ENCODE measurements at regions not wholly inside any gene's neighbourhood (a gene's known extent, or its start where the extent isn't known, plus 50 kb on each side); places are given as distances from the start of the nearest gene placed in this dataset.

DNA sequence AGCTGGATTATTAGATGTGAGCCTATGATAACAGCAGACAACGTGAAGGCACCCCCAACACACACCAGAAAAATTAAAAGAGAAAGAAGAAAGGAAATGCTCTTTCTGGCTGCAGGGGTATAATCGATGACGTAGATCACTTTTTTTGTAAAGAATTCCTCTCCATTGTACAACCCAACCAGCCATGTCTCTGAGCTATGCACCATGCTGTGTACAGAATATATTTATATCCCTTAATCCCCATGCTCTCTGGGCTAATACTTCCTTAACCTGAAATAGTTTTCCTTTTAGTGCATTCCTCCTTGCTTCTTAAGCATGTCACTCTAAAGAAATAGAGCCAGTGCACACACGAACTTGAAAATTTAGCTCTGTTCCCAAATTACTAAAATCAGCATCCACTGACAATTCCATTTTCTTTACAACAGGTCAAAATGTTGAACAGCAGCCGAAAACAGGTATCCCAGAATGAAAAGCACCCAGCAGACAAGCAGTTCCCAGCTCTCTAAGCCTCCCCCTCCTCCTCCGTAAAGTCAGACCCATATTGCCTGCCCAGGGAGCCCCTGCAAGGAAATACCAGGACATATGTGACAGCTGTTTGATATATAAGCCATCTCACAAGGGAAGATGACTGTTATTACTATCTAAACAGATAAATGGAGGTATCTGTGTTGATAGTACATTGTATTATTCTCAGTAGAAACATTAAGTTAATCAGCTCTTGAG is 247.4 kb upstream of the RAB6C start:
- Histone ChIP-seq H3K27ac (ENCODE audit: low read depth in 2 of 2, low read length in 1 of 2) (no peak overlapping the region), H3K36me3 (ENCODE audit: control insufficient read depth in 2 of 2, insufficient read depth in 2 of 2, low read length in 1 of 2) (no peaks in the 10 kb centered on the region), H3K4me1 (ENCODE audit: control insufficient read depth in 2 of 2, insufficient read depth in 2 of 2, low read length in 1 of 2) (peaks cover 0 to 2% of the 10 kb centered on the region in 2 donors), H3K4me3 (ENCODE audit: low read depth in 1 of 2, low read length in 2 of 2) (no peak overlapping the region), H3K27me3 (ENCODE audit: control insufficient read depth in 1 of 2, insufficient read depth in 2 of 2, low read length in 2 of 2) (no peaks in the 10 kb centered on the region), H3K9me3 (ENCODE audit: control insufficient read depth in 2 of 2, insufficient read depth in 1 of 2, low read depth in 1 of 2, low read length in 1 of 2) (peaks cover 0 to 2% of the 10 kb centered on the region in 2 donors)
- WGBS, 2 donors: 60% methylated on average over 6 of the region's 6 CpGs

GRCh38 chr2:129732630-129733026 is 246.8 kb upstream of the RAB6C start:
- H3K27me3 ChIP-seq (ENCODE audit: control insufficient read depth in 1 of 2, insufficient read depth in 2 of 2, low read length in 2 of 2): no peaks in the 10 kb centered on the region
- peaks cover 0 to 2% of the 10 kb centered on the region in 2 donors for H3K9me3 ChIP-seq (ENCODE audit: control insufficient read depth in 2 of 2, insufficient read depth in 1 of 2, low read depth in 1 of 2, low read length in 1 of 2)
- no peaks in the 10 kb centered on the region for H3K36me3 ChIP-seq (ENCODE audit: control insufficient read depth in 2 of 2, insufficient read depth in 2 of 2, low read length in 1 of 2)
- H3K4me1 ChIP-seq (ENCODE audit: control insufficient read depth in 2 of 2, insufficient read depth in 2 of 2, low read length in 1 of 2): no peaks in the 10 kb centered on the region
- 79 to 86% methylated on average over 7 of the region's 7 CpGs for WGBS, 2 donors
- H3K27ac ChIP-seq (ENCODE audit: low read depth in 2 of 2, low read length in 1 of 2): no peak overlapping the region
- no peak overlapping the region for H3K4me3 ChIP-seq (ENCODE audit: low read depth in 1 of 2, low read length in 2 of 2)

DNA sequence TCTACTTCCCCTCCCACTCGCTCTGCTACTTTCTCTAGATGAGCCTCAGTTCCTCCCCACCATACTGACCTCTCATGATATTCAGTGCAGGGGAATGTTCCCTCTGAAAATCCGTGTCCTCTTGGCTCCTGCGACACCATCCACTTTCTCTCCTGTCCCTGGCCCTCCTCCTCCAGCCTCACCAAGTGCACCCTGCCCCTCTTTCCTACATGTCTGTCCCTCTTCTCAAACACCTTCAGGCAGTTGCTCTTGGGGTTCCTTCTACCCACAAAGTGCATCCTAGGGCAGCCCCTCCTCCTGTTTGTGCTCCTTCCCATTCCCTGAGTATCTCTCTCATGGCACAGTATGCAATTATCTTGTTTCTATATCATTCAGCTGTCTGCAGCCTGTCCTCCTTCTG is 246.4 kb upstream of the RAB6C start:
- Histone ChIP-seq H3K27me3 (ENCODE audit: control insufficient read depth in 1 of 2, insufficient read depth in 2 of 2, low read length in 2 of 2) (no peaks in the 10 kb centered on the region), H3K9me3 (ENCODE audit: control insufficient read depth in 2 of 2, insufficient read depth in 1 of 2, low read depth in 1 of 2, low read length in 1 of 2) (peaks cover 0 to 2% of the 10 kb centered on the region in 2 donors), H3K27ac (ENCODE audit: low read depth in 2 of 2, low read length in 1 of 2) (no peak overlapping the region), H3K4me1 (ENCODE audit: control insufficient read depth in 2 of 2, insufficient read depth in 2 of 2, low read length in 1 of 2) (no peaks in the 10 kb centered on the region), H3K36me3 (ENCODE audit: control insufficient read depth in 2 of 2, insufficient read depth in 2 of 2, low read length in 1 of 2) (no peaks in the 10 kb centered on the region), H3K4me3 (ENCODE audit: low read depth in 1 of 2, low read length in 2 of 2) (no peak overlapping the region)
- 79 to 80% methylated on average over 3 of the region's 3 CpGs for WGBS, 2 donors

- Histone ChIP-seq H3K36me3 (ENCODE audit: control insufficient read depth in 2 of 2, insufficient read depth in 2 of 2, low read length in 1 of 2) (no peaks in the 10 kb centered on the region), H3K9me3 (ENCODE audit: control insufficient read depth in 2 of 2, insufficient read depth in 1 of 2, low read depth in 1 of 2, low read length in 1 of 2) (peaks cover 0 to 2% of the 10 kb centered on the region in 2 donors), H3K4me1 (ENCODE audit: control insufficient read depth in 2 of 2, insufficient read depth in 2 of 2, low read length in 1 of 2) (no peaks in the 10 kb centered on the region), H3K4me3 (ENCODE audit: low read depth in 1 of 2, low read length in 2 of 2) (no peak overlapping the region), H3K27ac (ENCODE audit: low read depth in 2 of 2, low read length in 1 of 2) (no peak overlapping the region), H3K27me3 (ENCODE audit: control insufficient read depth in 1 of 2, insufficient read depth in 2 of 2, low read length in 2 of 2) (no peaks in the 10 kb centered on the region)
- 71 to 76% methylated on average over 2 of the region's 2 CpGs for WGBS, 2 donors
Measured at GRCh38 chr2:129733579-129733978, 245.9 kb upstream of the RAB6C start.

DNA sequence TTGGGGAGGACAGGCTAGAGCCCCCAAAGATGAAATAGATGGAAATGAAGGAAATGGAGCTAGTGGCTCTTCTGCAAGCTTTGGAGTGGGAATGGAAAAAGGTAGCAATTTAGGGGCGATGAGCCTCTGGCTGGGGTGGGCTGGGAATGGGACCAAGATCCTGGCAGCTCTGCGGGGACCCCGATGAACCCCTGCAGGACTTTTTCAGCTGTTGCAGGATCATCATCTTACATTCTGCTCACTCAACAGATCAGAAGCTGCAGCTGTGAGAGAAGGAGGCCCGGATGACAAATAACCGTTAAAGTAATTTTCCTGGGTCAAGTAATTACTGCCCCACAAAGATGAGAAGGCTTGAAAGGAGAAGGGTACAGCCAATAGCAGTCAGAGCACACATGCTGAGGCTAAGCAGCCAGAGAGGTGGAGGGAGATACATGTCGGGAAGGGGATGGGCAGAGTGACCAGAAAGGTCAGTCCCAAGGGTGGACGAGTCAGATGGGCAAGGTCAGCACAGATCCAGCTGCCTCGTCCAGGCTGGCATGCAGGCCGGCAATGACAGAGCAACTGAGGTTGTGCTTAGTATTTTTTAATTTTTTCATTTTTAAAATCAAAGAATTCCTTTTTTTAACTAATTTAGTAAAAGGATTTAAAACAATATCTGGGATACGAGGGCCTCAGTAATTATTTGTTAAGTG is 245.0 kb upstream of the RAB6C start:
- Histone ChIP-seq H3K9me3 (ENCODE audit: control insufficient read depth in 2 of 2, insufficient read depth in 1 of 2, low read depth in 1 of 2, low read length in 1 of 2) (peaks cover 0 to 2% of the 10 kb centered on the region in 2 donors), H3K36me3 (ENCODE audit: control insufficient read depth in 2 of 2, insufficient read depth in 2 of 2, low read length in 1 of 2) (no peaks in the 10 kb centered on the region), H3K27ac (ENCODE audit: low read depth in 2 of 2, low read length in 1 of 2) (no peak overlapping the region), H3K27me3 (ENCODE audit: control insufficient read depth in 1 of 2, insufficient read depth in 2 of 2, low read length in 2 of 2) (no peaks in the 10 kb centered on the region), H3K4me3 (ENCODE audit: low read depth in 1 of 2, low read length in 2 of 2) (no peak overlapping the region), H3K4me1 (ENCODE audit: control insufficient read depth in 2 of 2, insufficient read depth in 2 of 2, low read length in 1 of 2) (no peaks in the 10 kb centered on the region)
- WGBS, 2 donors: 90 to 93% methylated on average over 10 of the region's 10 CpGs

- 91% methylated on average over 5 of the region's 6 CpGs for WGBS, 2 donors
- Histone ChIP-seq H3K27me3 (ENCODE audit: control insufficient read depth in 1 of 2, insufficient read depth in 2 of 2, low read length in 2 of 2) (no peaks in the 10 kb centered on the region), H3K27ac (ENCODE audit: low read depth in 2 of 2, low read length in 1 of 2) (no peak overlapping the region), H3K4me3 (ENCODE audit: low read depth in 1 of 2, low read length in 2 of 2) (no peak overlapping the region), H3K36me3 (ENCODE audit: control insufficient read depth in 2 of 2, insufficient read depth in 2 of 2, low read length in 1 of 2) (no peaks in the 10 kb centered on the region), H3K9me3 (ENCODE audit: control insufficient read depth in 2 of 2, insufficient read depth in 1 of 2, low read depth in 1 of 2, low read length in 1 of 2) (peaks cover 0 to 2% of the 10 kb centered on the region in 2 donors), H3K4me1 (ENCODE audit: control insufficient read depth in 2 of 2, insufficient read depth in 2 of 2, low read length in 1 of 2) (peaks cover 0 to 3% of the 10 kb centered on the region in 2 donors)
Measured at GRCh38 chr2:129735576-129735975, 243.9 kb upstream of the RAB6C start.

DNA sequence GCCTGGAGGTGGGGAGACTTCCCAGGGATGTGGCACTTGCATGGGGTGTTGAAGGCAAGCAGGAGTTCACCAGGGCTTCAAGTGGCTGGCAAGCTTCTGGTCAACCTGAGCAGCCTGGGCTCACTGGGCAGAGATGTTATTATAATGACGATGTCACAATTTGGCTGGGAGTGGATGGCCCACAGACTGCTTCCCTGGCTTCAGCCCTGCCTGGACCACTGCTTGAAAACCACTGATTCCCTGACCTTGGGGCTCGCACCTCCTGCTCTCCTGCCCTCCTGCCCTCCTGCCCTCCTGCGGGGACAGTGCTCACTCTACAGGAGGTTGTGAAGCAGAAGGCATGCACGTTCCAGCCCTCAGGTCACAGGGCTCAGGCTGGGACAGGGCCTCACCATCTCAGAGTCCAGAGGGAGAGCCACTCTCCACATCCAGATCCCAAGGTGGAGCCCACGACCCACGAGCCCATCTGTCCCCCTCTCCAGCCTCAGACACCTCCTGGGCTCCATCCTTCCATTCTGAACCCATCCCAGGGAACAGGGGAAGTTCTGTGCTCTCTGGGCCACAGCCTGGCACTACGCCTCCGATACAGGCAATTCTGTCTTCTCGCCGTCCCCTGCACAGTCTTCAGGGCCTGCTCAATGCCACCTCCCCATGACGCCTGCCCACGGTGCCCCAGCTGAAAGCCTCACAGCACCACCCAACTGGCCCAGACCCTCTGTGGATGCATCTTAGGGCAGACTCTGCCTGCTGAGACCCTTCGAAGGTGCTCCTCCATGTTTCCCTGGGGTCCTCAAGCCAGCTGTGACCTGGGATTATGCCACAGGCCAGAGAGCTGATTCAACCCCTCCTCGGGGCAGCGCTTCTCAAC is 241.6 kb upstream of the RAB6C start:
- Histone ChIP-seq H3K36me3 (ENCODE audit: control insufficient read depth in 2 of 2, insufficient read depth in 2 of 2, low read length in 1 of 2) (no peaks in the 10 kb centered on the region), H3K27me3 (ENCODE audit: control insufficient read depth in 1 of 2, insufficient read depth in 2 of 2, low read length in 2 of 2) (no peaks in the 10 kb centered on the region), H3K9me3 (ENCODE audit: control insufficient read depth in 2 of 2, insufficient read depth in 1 of 2, low read depth in 1 of 2, low read length in 1 of 2) (peaks cover 0 to 2% of the 10 kb centered on the region in 2 donors), H3K4me1 (ENCODE audit: control insufficient read depth in 2 of 2, insufficient read depth in 2 of 2, low read length in 1 of 2) (peaks cover 0 to 11% of the 10 kb centered on the region in 2 donors), H3K4me3 (ENCODE audit: low read depth in 1 of 2, low read length in 2 of 2) (no peak overlapping the region), H3K27ac (ENCODE audit: low read depth in 2 of 2, low read length in 1 of 2) (no peak overlapping the region)
- WGBS, 2 donors: 87 to 88% methylated on average over 15 of the region's 15 CpGs

DNA sequence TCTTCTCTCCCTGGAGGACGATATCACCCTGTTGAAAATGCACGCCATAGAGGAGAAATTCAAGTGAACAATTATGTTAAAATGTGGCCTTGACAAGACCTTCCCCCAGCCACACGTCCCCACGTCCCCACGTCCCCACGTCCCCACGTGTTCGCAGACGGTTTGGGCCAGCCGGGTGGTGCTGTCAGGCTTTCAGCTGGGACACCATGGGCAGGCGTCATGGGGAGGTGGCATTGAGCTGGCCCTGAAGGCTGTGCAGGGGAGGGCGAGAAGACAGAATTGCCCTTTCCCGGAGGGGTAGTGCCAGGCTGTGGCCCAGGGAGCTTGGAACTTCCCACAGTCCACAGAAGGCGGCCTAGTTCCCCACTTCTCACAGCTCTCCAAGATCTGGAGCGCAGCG is 240.7 kb upstream of the RAB6C start:
- peaks cover 0 to 2% of the 10 kb centered on the region in 2 donors for H3K9me3 ChIP-seq (ENCODE audit: control insufficient read depth in 2 of 2, insufficient read depth in 1 of 2, low read depth in 1 of 2, low read length in 1 of 2)
- 93 to 94% methylated on average over 16 of the region's 16 CpGs for WGBS, 2 donors
- H3K36me3 ChIP-seq (ENCODE audit: control insufficient read depth in 2 of 2, insufficient read depth in 2 of 2, low read length in 1 of 2): no peaks in the 10 kb centered on the region
- H3K4me1 ChIP-seq (ENCODE audit: control insufficient read depth in 2 of 2, insufficient read depth in 2 of 2, low read length in 1 of 2): peaks cover 0 to 11% of the 10 kb centered on the region in 2 donors
- H3K4me3 ChIP-seq (ENCODE audit: low read depth in 1 of 2, low read length in 2 of 2): no peak overlapping the region
- no peaks in the 10 kb centered on the region for H3K27me3 ChIP-seq (ENCODE audit: control insufficient read depth in 1 of 2, insufficient read depth in 2 of 2, low read length in 2 of 2)
- H3K27ac ChIP-seq (ENCODE audit: low read depth in 2 of 2, low read length in 1 of 2): no peak overlapping the region

- Histone ChIP-seq H3K27ac (ENCODE audit: low read depth in 2 of 2, low read length in 1 of 2) (no peak overlapping the region), H3K4me1 (ENCODE audit: control insufficient read depth in 2 of 2, insufficient read depth in 2 of 2, low read length in 1 of 2) (peaks cover 0 to 11% of the 10 kb centered on the region in 2 donors), H3K4me3 (ENCODE audit: low read depth in 1 of 2, low read length in 2 of 2) (no peak overlapping the region), H3K27me3 (ENCODE audit: control insufficient read depth in 1 of 2, insufficient read depth in 2 of 2, low read length in 2 of 2) (no peaks in the 10 kb centered on the region), H3K36me3 (ENCODE audit: control insufficient read depth in 2 of 2, insufficient read depth in 2 of 2, low read length in 1 of 2) (no peaks in the 10 kb centered on the region), H3K9me3 (ENCODE audit: control insufficient read depth in 2 of 2, insufficient read depth in 1 of 2, low read depth in 1 of 2, low read length in 1 of 2) (peaks cover 0 to 4% of the 10 kb centered on the region in 2 donors)
- WGBS, 2 donors: 51 to 64% methylated on average over 7 of the region's 7 CpGs
Measured at GRCh38 chr2:129740504-129740903, 239.0 kb upstream of the RAB6C start.
